NCI-H82 treated with DMSO at 0.1 percent for 48 hours (cell line): ENCODE measurements at regions not wholly inside any gene's neighbourhood (a gene's known extent, or its start where the extent isn't known, plus 50 kb on each side); places are given as distances from the start of the nearest gene placed in this dataset.
"Not testable (repeated sequence)": the region's sequence is repeated elsewhere in the genome, so short reads cannot be mapped to it uniquely, and the experiment has no call there.

ENCODE experiments used
- DNase-seq: peaks from one replicate; lab custom pipeline; 2025; ENCODE audit not compliant: unreplicated experiment; lab: John Stamatoyannopoulos, UW

DNA sequence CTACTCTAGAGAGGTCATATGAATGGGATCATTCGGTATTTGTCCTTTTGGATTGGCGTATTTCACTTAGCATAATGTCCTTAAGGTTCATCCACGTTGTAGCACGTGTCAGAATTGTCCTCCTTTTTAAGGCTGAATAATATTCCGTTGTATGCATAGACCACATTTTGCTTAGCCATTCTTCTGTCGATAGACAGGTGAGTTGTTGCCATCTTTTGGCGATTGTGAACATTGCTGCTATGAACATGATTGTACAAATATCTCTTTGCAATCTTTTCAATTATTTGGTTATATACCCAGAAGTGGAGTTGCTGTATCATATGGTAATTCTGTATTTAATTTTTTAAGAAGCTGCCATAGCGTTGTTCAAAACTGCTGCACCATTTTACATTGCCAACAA, 52.4 kb upstream of the GOLGA8J start:
- no peak for DNase-seq

DNA sequence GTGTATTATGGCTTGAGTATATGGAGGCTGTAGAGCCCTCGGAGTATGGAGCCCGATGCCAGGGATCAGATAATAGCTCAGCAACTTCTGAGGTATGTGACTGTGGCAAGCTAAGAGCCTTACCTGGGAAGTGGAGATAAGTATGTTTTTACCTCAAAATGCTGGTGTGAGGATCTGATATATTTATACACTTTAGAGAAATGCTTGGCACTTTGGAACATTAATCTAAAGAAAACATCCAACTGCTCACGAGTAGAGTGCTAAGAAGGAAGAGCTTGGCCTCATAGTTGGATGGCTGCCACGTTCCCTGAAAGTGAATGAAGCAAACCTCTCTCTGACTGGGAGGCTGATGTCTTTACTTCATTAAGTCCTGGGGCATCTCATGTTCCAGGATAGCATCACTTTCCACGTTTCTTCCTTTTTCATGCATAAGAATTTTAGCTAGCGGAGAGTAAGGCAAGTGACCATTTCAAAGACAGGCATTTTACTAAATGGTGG, 58.9 kb upstream of the GOLGA8J start:
- DNase-seq: no peak

DNA sequence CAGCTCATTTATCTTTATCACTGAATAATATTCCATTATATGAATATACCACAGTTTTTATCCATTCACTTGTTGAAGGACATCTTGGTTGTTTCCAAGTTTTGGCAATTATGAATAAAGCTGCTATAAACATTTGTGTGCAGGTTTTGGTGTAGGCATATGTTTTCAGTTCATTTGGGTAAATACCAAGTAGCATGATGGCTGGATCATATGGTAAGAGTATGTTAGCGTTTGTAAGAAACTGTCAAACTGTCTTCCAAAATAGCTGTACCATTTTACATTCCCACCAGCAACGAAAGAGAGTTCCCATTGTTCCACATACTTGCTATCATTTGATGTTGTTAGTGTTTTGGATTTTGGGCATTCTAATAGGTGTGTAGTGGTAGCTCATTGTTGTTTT, 72.0 kb upstream of the GOLGA8J start:
- DNase-seq: no peak

DNA sequence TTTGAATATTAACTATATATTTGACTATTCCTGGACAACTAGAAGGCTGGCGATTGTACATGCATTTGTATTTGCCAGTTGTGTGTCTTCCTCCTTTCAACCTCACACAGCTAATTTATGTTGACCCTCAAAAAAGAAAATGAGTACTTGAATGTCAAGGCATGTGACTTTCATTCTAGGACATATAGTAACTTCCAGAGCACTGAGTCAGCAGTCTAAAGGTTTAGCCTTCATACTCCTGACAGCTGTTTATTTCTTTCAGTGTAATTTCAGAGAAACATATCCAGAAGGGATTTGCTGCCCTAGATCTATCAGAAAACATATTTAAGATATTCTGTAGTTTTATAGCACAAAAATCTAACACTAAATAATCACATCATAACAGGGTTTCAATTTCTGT, 74.6 kb upstream of the GOLGA8J start:
- DNase-seq: no peak

DNA sequence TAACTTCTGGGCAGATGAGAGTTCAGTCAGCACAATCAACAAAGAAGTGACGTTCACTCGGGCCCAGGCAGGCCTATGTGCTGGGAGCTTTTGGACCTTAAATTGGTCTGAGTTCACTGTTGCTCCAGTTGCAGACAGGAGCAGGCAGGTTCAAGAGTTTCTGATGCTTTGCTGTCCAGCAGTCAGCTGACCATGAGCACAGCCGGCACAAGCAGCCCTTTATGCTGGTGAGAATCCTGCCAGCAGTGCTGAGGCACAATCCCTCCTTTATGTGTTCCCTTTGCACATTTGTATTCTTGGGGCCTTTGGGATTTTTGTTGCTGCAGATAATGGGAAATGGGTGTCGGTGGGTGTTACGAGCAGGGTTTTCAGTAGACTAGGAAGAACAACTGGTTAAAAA, 81.2 kb upstream of the GOLGA8J start:
- no peak for DNase-seq

DNA sequence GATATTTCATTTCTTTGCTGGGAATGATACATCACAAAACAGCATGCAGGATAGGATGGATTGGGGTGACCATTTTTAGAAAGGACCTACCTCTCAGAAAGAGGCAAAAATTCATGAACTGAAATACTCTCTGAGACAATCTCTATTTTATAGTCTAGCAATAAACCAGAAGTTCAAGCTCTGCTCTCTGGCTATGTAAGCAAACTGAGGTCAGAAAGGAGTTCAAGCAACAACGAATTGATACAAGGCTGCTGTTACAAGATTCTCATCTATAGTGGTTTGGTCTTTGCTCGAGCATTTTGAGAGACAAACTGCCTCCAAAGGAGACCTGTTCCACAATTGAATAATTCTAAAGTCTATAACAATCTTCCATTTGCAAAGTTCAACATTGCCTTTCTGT, 84.7 kb upstream of the GOLGA8J start:
- DNase-seq: no peak

DNA sequence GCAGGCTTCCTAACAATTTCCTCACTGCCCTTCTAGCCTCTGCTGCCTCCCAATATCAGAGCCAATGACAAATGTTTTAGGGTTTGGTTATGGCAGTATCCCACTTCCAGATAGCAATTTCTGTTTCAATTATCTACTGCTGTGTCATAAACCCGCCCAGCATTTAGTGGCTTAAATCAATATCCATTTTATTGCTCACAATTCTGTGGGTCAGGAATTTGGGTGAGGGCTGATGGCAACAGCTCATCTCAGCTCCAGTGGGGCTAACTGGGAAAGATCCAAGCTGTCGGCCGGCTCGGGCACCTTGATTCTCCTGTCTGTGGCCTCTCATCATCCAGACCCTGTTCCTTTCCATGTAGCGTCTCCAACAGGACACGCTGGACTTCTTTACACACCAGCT, 85.3 kb upstream of the GOLGA8J start:
- no peak for DNase-seq

DNA sequence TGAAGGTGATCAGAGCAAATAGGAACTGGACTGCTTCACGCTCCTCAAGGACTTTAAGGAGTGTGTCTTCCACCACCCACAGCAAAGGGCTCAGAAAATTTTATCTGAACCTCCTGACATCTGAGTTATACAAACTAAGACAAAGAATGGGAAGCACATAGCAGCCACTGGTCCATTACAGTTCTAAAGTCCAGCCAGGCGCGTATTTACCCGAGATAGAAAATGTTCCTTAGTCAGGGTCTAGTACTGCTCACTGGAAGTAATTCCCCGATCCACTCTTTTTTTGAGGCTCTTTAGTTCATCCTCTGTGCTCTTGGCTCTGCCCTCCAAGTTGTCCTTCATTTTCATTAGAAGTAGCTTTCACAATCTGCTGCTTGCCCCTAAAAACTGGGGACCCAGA, 88.5 kb upstream of the GOLGA8J start:
- no peak for DNase-seq

DNA sequence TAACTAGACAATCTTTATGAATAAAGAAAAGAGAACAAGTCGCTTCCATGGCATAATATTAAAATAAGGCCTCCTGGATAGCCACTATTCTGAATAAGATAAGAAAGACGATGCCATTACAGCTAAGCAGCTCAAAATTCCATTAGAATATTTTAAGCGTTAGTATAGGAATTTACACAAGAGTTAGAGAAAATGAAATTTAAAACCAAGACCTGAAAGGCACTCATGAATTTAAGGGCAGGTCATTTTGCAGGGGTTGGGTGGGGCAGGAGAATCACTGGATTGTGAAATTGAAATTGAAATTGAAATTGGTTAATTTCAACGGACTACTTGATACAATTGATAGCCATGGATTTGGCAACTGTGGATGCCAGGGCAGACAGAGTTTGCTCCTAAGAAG, 91.8 kb upstream of the GOLGA8J start:
- DNase-seq: no peak

DNA sequence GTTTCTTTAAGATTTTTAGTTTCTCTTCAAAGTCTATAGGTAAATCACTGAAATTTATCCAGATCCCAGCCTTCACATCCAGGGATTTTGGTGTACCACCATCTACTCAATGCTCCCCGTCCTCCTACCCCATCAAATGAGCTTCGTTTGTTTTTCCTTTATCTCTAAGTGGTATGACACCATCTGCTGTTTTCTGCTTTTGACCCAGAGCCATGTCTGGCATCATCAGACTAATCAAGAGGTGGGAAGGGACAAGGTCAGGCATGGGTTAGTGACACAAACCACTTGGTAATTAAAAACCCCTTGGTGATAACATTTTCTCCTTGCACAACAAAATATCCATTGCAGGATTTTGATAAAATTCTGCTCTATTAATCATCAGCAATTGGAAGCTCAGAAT, 92.7 kb upstream of the GOLGA8J start:
- no peak for DNase-seq

DNA sequence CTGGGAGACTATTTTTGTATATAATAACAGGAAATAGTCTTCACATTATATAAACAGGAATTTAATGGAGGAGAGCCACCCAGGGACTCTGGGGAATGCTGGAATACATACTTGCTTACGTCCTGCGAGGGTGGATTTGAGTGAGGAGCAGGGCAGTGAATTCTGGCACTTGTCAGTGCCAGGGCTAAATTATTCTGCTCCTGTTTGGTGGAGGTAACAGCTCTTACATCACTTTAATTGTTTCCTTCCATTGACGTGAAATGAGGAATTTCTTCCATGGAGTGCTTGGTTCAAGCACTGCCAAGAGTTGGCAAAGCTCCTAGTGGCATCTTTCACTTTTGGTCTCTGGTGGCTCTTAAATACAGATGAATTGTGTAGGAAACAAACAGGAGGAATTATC, 94.1 kb upstream of the GOLGA8J start:
- DNase-seq: no peak

DNA sequence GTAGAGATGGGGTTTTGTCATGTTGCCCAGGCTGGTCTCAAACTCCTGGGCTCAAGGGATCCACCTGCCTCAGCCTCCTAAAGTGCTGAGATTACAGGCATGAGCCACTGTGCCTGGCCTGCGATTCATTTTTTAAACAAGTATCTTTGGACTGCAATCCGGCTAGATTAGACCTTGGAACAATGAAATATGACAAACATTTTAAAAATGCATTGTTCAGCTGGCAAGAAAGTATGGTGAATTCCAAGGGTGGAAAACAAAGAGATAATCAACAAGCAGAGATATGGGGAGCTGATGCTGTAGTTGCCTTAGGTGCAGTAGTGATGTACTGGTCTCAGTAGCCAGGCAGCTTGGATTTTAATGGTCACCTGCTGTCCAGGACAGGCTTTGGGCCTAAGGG, 95.8 kb upstream of the GOLGA8J start:
- no peak for DNase-seq

DNA sequence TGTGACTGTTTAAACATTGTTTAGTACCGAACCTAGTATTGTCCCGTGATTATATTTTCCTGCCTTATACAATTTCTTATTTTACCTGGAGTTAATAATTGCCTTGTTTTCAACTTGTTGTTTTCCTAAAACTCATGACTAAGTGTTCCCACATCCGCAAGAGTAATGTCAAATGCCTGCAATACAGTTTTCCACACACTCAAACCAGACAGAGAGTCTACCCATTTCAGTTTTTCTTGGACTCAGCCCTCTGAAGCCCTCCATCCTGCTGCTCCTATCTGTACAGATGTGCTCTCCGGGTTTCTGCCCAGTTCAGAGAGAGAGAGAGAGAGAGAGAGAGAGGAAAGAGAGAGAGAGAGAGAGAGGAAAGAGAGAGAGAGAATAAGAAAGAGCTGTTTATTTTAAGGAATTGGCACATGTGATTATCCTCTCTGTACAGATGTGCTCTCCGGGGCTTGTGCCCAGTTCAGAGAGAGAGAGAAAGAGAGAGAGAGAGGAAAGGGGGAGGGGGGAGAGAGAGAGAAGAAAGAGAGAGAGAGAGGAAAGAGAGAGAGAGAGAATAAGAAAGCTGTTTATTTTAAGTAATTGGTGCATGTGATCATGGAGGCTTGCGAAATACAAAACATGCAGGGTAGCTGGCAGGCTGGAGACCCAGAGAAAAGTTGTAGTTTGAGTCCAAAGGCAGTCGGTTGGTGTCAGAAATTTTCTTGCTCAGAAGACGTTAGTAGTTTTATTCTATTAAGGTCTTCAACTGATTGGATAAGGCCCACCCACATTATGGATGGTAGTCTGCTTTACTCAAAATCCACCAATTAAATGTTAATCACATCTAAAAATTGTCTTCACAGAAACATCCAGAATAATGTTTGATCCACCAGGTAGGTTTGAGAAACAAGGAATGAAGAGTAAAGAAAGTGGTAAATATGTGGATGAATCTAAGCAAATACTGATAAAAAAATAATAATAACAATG, 104.1 kb upstream of the GOLGA8J start:
- DNase-seq: no peak

DNA sequence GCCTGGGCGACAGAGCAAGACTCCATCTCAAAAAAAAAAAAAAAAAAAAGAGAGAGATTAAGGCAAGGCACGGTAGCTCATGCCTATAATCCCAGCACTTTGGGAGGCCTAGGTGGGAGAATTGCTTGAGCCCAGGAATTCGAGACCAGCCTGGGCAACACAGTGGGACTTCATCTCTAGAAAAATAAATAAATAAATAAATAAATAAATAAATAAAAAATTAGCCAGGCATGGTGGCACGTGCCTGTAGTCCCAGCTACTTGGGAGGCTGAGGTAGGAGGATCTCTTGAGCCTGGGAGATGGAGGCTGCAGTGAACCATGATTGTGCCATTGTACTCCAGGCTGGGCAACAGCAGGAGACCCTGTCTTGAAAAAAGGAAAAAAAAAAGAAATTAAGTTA, 108.7 kb upstream of the GOLGA8J start:
- DNase-seq: not testable (repeated sequence)

DNA sequence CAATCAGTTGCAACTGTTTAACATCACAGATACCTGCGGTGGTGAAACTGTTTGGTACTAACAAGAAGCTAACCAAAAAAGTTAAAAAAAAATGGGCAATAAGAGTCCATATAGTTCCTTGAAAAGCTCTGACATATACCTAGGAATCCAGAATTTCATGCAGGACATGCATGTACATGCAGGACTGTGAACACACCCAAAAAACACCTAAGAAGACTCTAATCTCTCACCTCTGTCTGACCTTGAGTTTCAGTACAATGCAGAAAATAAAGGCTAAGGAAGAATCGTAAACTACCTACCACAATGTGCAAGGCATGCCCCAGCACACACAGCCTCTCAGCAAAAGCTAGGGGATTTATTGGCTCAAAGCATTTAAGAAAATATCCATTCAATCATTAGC, 110.7 kb upstream of the GOLGA8J start:
- DNase-seq: no peak

DNA sequence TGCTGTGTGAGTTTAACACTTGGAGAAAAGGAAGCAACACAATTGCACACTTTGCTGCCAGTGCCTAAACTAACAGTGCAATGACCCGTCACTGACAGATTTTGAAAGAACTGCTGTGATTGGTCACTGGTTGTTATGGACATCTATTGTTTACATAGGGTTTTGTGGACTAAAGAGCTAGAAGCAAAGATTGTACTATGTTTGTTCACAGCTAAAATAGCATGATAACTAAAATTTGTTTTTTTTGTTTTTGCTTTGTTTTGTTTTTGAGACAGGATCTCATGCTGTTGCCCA, 112.4 kb upstream of the GOLGA8J start:
- no peak for DNase-seq

DNA sequence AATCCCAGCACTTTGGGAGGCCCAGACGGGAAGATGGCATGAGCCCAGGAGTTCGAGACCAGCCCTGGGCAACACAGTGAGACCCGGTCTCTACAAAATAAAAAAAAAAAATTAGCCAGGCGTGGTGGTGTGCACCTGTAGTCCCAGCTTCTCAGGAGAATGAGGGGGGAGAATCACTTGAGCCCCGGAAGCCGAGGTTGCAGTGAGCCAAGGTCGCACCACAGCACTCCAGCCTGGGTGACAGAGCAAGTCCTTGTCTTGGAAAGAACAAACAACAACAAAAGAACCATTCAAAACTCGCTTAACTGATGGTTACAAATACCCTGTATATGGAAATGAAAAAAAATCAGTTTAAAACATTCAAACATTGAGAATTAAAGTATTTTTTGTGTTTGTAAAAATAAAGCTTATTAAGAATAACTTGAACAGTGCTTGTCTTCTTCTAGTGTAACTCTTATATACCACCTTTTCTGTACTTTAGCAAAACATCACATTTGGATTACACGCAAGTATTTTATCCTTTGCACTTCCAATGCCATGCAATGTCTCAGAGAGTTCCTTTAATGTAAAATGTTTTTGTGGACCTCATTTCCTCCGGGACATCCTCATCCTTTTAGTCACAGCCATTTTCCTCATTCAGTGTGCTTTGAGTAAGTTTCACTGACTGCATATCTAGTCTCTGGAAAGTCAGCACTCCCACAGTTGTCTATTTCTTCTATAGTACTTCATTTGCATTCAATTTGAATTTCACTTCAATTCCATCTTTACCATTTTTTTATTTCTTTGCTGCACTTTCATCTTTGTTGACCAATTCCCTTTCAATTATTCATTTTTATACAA, 113.0 kb upstream of the GOLGA8J start:
- no peak for DNase-seq

DNA sequence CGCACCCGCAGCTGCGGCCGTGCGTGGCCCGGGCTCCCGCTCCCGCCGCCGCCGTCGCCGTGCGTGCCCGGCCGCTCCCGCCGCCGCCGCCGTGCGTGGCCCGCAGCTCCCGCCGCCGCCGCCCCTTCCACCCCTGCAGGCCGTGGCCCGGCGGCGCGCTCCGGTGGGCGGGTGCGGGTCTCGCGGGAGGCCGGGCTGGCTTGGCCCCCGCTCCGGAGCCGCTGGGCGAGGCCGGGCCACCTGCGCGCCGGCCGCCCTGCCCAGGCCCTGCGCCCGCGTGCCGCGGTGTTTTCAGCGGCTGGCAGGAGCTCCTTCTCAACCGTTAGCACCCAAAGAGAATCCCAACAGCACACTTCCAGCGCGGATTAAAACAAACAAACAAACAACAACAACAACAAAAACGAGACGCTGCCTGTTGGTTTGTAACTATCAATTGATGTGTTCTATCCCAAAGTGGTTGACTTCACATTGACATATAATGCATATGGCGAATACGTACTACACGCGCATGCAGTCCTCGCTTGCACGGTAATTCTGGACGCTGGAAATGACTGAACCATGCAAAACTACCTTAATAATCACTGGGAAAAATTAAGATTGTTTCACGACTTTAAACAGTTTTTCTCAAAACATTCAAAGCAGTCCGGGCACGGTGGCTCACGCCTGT, 113.7 kb upstream of the GOLGA8J start:
- DNase-seq: no peak

DNA sequence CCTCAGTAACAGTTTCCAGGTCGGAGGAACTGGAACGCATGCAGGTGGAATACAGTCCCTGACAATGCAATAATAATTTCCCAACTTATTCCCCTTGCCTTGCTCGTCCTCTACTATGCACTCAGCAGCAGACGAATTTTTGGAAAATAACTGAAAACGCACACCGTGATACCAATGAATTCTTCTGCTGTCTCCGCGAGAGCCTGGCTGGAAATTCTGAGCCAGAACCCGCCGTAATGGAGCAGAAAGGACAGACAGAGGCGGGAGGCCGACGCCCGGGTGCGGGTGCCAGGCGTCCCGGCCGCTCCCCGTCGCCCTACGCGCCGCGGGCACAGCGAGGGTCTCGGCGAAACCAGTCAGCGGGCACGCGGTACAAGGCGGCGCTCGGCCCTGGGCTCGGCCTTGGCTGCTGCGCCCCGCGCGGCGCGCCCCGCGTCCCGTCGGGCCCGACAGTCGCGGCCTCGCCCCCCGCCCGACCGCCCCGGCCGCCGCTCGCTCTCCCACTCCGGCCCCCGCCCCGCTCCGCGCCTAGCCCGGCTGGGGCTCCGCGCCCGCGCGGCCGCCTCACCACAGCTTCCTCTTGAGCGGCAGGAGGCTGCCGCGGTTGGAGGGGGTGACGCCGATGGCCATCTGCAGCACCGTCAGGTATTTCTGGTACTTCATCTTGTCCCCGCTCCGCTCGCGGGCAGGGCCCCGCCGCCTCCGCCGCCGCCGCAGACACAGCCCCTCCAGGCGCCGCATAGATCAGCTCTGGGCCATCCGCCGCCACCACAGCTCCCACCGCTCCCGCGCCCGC, 114.5 kb upstream of the GOLGA8J start:
- DNase-seq: peak; percentile 4

DNA sequence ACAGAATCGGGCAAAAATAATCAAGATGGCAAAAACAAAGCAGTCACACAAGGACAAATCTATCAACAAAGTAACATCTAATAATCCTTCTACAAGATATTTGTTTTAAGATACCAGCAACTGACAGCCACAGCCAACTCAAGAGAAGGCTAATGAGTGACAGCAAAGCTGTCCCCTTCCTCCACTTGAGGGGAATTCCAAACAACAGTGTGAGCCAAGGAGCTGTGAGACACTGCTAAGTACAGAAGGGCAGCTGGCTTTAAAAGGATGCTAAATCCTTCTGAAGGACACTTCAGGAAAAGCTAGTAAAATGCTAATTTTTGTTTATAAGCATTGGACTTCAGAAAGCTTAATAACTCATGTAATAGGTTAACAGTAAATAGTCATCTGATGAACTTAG, 120.3 kb upstream of the GOLGA8J start:
- no peak for DNase-seq
